ENCODE measurements at regions not wholly inside any gene's neighbourhood (a gene's known extent, or its start where the extent isn't known, plus 50 kb on each side); places are given as distances from the start of the nearest gene placed in this dataset.
"Not testable (repeated sequence)": the region's sequence is repeated elsewhere in the genome, so short reads cannot be mapped to it uniquely, and the experiment has no call there.

DNA sequence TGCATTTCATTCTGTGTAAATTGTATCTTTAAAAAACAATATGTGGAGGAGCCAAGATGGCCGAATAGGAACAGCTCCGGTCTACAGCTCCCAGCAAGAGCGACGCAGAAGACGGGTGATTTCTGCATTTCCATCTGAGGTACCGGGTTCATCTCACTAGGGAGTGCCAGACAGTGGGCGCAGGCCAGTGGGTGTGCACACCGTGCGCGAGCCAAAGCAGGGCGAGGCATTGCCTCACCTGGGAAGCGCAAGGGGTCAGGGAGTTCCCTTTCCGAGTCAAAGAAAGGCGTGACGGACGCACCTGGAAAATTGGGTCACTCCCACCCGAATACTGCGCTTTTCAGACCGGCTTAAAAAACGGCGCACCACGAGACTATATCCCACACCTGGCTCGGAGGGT is 75.0 kb upstream of the RGS1 start:
- TF ChIP-seq, protein P1, sequence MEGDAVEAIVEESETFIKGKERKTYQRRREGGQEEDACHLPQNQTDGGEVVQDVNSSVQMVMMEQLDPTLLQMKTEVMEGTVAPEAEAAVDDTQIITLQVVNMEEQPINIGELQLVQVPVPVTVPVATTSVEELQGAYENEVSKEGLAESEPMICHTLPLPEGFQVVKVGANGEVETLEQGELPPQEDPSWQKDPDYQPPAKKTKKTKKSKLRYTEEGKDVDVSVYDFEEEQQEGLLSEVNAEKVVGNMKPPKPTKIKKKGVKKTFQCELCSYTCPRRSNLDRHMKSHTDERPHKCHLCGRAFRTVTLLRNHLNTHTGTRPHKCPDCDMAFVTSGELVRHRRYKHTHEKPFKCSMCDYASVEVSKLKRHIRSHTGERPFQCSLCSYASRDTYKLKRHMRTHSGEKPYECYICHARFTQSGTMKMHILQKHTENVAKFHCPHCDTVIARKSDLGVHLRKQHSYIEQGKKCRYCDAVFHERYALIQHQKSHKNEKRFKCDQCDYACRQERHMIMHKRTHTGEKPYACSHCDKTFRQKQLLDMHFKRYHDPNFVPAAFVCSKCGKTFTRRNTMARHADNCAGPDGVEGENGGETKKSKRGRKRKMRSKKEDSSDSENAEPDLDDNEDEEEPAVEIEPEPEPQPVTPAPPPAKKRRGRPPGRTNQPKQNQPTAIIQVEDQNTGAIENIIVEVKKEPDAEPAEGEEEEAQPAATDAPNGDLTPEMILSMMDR (IDR thresholded peaks at IDR 0.05) = not testable (repeated sequence)
- not testable (repeated sequence) for TF ChIP-seq POLR2A (IDR thresholded peaks at IDR 0.05)

Data from stomach (tissue), 4 donors.